Ascending aorta (tissue), 2 donors: ENCODE measurements at regions not wholly inside any gene's neighbourhood (a gene's known extent, or its start where the extent isn't known, plus 50 kb on each side); places are given as distances from the start of the nearest gene placed in this dataset.

Experiments
- DNase-seq, 2 donors: peaks; one replicate each; pipeline ENCODE4 v3.0.0-alpha.2; 2019; ENCODE audit warnings: low spot score in 2 of 2
- H3K27ac ChIP-seq, 2 donors: fragments of 200-600 bp; sonication (generic); one replicate each; pipeline ENCODE4 v1.5.1; 2016 to 2017; ENCODE audit warnings: mild to moderate bottlenecking in 1 of 2
- H3K27me3 ChIP-seq: fragments of 200-600 bp; sonication (generic); one replicate; pipeline ENCODE4 v1.5.1; 2017
- H3K36me3 ChIP-seq, 2 donors: fragments of 200-600 bp; sonication (generic); one replicate each; pipeline ENCODE4 v1.5.1; 2016
- H3K4me1 ChIP-seq, 2 donors: fragments of 200-600 bp; sonication (generic); one replicate each; pipeline ENCODE4 v1.5.1; 2016 to 2017; ENCODE audit warnings: mild to moderate bottlenecking in 1 of 2
- H3K4me3 ChIP-seq, 2 donors: fragments of 200-600 bp; sonication (generic); one replicate each; pipeline ENCODE4 v1.5.1; 2016 to 2017; ENCODE audit warnings: mild to moderate bottlenecking in 1 of 2
- H3K9me3 ChIP-seq, 2 donors: fragments of 200-600 bp; sonication (generic); one replicate each; pipeline ENCODE4 v1.5.1; 2016
- CTCF ChIP-seq, 3 experiments: fragments of 200-600 bp in 2 of 3; fragments of 450-650 bp in 1 of 3; sonication (generic) in 2 of 3; IDR thresholded peaks; one replicate each; pipeline ENCODE4 v1.5.1; 2016 to 2019; ENCODE audit warnings: antibody characterized with exemption in 3 of 3, mild to moderate bottlenecking in 1 of 3, moderate library complexity in 1 of 3
- intact Hi-C: fragments of 100-400 bp; cut with DNase I; formaldehyde crosslinking; loops from one replicate; pipeline ENCODE4 v1.15.1; 2023

- H3K4me3 ChIP-seq: no peak overlapping the region
These were observed 290.9 kb downstream of the LRRIQ3 start for GRCh38 chr1:73907051-73907450.

GRCh38 chr1:73903092-73903491 is 294.9 kb downstream of the LRRIQ3 start:
- intact Hi-C loops: no loop called here
- H3K36me3 ChIP-seq: no peaks in the 10 kb centered on the region
- no peaks in the 10 kb centered on the region for H3K4me1 ChIP-seq
- no peaks in the 10 kb centered on the region for H3K27me3 ChIP-seq
- TF ChIP-seq CTCF (IDR thresholded peaks at IDR 0.05): no peak
- no peak for DNase-seq
- H3K4me3 ChIP-seq: no peak overlapping the region
- H3K27ac ChIP-seq: no peak overlapping the region
- no peaks in the 10 kb centered on the region for H3K9me3 ChIP-seq

More at GRCh38 chr1:73907051-73907450, 290.9 kb downstream of the LRRIQ3 start:
- Histone ChIP-seq H3K36me3 (no peaks in the 10 kb centered on the region), H3K27ac (no peak overlapping the region), H3K4me1 (no peaks in the 10 kb centered on the region), H3K27me3 (no peaks in the 10 kb centered on the region), H3K9me3 (no peaks in the 10 kb centered on the region)
- intact Hi-C loops: no loop called here
- TF ChIP-seq CTCF (IDR thresholded peaks at IDR 0.05): no peak
- no peak for DNase-seq

GRCh38 chr1:73901738-73902137 is 296.2 kb downstream of the LRRIQ3 start:
- no peaks in the 10 kb centered on the region for H3K36me3 ChIP-seq
- no peak overlapping the region for H3K4me3 ChIP-seq
- H3K9me3 ChIP-seq: no peaks in the 10 kb centered on the region
- no peak for DNase-seq
- no peak for TF ChIP-seq CTCF (IDR thresholded peaks at IDR 0.05)
- no peak overlapping the region for H3K27ac ChIP-seq
- no peaks in the 10 kb centered on the region for H3K27me3 ChIP-seq
- no peaks in the 10 kb centered on the region for H3K4me1 ChIP-seq
- intact Hi-C loops: no loop called here

GRCh38 chr1:73899311-73899710 is 298.7 kb downstream of the LRRIQ3 start:
- Histone ChIP-seq H3K4me3 (no peak overlapping the region), H3K4me1 (no peaks in the 10 kb centered on the region), H3K9me3 (no peaks in the 10 kb centered on the region), H3K27me3 (no peaks in the 10 kb centered on the region), H3K27ac (no peak overlapping the region), H3K36me3 (no peaks in the 10 kb centered on the region)
- intact Hi-C loops: no loop called here
- no peak for DNase-seq
- no peak for TF ChIP-seq CTCF (IDR thresholded peaks at IDR 0.05)

GRCh38 chr1:73898540-73898939 is 299.4 kb downstream of the LRRIQ3 start:
- no peaks in the 10 kb centered on the region for H3K36me3 ChIP-seq
- intact Hi-C loops: no loop called here
- no peak for TF ChIP-seq CTCF (IDR thresholded peaks at IDR 0.05)
- no peak overlapping the region for H3K27ac ChIP-seq
- no peaks in the 10 kb centered on the region for H3K27me3 ChIP-seq
- no peaks in the 10 kb centered on the region for H3K9me3 ChIP-seq
- no peaks in the 10 kb centered on the region for H3K4me1 ChIP-seq
- no peak for DNase-seq
- H3K4me3 ChIP-seq: no peak overlapping the region

GRCh38 chr1:73887412-73887811 is 310.6 kb downstream of the LRRIQ3 start:
- intact Hi-C loops: no loop called here
- DNase-seq: no peak
- Histone ChIP-seq H3K27ac (no peak overlapping the region), H3K9me3 (no peaks in the 10 kb centered on the region), H3K27me3 (no peaks in the 10 kb centered on the region), H3K4me3 (no peak overlapping the region), H3K36me3 (no peaks in the 10 kb centered on the region), H3K4me1 (no peaks in the 10 kb centered on the region)
- no peak for TF ChIP-seq CTCF (IDR thresholded peaks at IDR 0.05)
